Endothelial cell (in vitro differentiated cells): ENCODE measurements at regions not wholly inside any gene's neighbourhood (a gene's known extent, or its start where the extent isn't known, plus 50 kb on each side); places are given as distances from the start of the nearest gene placed in this dataset.
A peak's percentile ranks its signal among the peaks of the same experiment; 100 is the strongest.

ENCODE experiments used
- DNase-seq: peaks from one replicate; pipeline ENCODE4 v3.0.0; 2021; ENCODE audit warnings: low spot score
- H3K27ac Mint-ChIP-seq: one replicate; pipeline ENCODE4 v1.8.0; 2021; ENCODE audit warnings: mixed read lengths, inconsistent platforms; ENCODE audit not compliant: unreplicated experiment
- H3K27me3 Mint-ChIP-seq: one replicate; pipeline ENCODE4 v1.8.0; 2021; ENCODE audit warnings: mild to moderate bottlenecking, moderate library complexity, mixed read lengths, inconsistent platforms; ENCODE audit not compliant: unreplicated experiment
- H3K36me3 Mint-ChIP-seq: one replicate; pipeline ENCODE4 v1.8.0; 2021; ENCODE audit warnings: mild to moderate bottlenecking, low read depth, mixed read lengths, inconsistent platforms; ENCODE audit not compliant: unreplicated experiment
- H3K4me1 Mint-ChIP-seq: one replicate; pipeline ENCODE4 v1.8.0; 2021; ENCODE audit warnings: mild to moderate bottlenecking, mixed read lengths, inconsistent platforms; ENCODE audit not compliant: unreplicated experiment
- H3K4me3 Mint-ChIP-seq: one replicate; pipeline ENCODE4 v1.8.0; 2021; ENCODE audit warnings: mild to moderate bottlenecking, mixed read lengths, inconsistent platforms; ENCODE audit not compliant: unreplicated experiment
- H3K9me3 Mint-ChIP-seq: one replicate; pipeline ENCODE4 v1.8.0; 2021; ENCODE audit warnings: mixed read lengths, inconsistent platforms; ENCODE audit not compliant: unreplicated experiment
- TF ChIP-seq, protein P1 (sequence below): fragments of 200-600 bp; sonication (generic); IDR thresholded peaks from one replicate; pipeline ENCODE4 v1.5.0; 2021; ENCODE audit warnings: antibody characterized with exemption; ENCODE audit not compliant: unreplicated experiment

DNA sequence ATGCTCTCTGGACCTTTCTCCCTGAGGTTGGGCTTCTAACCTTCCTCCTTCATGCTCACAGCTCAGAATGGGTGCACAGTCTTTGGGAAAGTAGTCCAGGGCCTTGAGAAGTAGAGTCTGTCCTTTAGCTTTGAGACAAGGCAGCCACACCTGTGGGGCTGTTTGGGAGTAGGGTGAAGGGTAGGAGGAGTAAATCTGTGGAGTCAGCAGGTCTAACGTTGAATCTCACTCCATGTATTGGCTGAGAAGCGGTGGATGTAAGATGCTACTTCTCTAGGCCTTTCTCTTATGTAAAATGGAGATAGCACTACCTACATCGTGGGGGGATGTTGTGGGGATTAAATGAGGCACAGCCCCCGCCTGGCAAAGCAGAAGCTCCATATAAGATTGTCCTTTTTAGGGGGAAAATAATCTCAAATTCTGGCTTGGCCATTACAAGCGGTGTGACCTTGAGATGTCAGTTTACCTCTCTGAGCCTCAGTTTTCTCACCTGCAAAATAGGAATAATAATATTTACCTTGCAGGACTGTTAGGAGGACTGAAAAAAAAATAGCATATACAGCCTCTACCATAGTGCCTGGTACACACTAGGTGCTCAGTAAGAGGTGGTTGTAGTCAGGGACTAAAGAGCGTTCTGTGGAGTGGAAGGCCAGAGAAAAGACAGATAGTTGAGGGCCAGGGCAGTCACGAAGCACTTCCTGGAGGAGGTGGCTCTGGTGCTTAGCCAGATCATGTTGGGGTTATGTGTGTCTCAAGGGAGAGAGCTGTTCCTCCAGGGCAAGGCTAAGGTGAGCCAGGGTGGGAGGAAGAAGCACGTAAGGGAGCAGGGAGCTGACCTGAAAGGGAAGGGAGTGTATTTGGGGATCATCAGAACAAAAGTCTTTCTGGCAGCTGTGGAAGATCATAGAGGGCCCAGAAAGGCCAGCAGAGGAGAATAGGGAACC, 82.8 kb upstream of the MRPS22 start:
- no peak for DNase-seq
- H3K36me3 Mint-ChIP-seq: no peaks in the 10 kb centered on the region
- H3K4me3 Mint-ChIP-seq: no peak overlapping the region
- peaks cover 6% of the 10 kb centered on the region for H3K4me1 Mint-ChIP-seq
- TF ChIP-seq, protein P1, sequence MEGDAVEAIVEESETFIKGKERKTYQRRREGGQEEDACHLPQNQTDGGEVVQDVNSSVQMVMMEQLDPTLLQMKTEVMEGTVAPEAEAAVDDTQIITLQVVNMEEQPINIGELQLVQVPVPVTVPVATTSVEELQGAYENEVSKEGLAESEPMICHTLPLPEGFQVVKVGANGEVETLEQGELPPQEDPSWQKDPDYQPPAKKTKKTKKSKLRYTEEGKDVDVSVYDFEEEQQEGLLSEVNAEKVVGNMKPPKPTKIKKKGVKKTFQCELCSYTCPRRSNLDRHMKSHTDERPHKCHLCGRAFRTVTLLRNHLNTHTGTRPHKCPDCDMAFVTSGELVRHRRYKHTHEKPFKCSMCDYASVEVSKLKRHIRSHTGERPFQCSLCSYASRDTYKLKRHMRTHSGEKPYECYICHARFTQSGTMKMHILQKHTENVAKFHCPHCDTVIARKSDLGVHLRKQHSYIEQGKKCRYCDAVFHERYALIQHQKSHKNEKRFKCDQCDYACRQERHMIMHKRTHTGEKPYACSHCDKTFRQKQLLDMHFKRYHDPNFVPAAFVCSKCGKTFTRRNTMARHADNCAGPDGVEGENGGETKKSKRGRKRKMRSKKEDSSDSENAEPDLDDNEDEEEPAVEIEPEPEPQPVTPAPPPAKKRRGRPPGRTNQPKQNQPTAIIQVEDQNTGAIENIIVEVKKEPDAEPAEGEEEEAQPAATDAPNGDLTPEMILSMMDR: no peak
- peak overlapping the region; percentile 38 for H3K27ac Mint-ChIP-seq
- H3K9me3 Mint-ChIP-seq: no peaks in the 10 kb centered on the region
- no peaks in the 10 kb centered on the region for H3K27me3 Mint-ChIP-seq

DNA sequence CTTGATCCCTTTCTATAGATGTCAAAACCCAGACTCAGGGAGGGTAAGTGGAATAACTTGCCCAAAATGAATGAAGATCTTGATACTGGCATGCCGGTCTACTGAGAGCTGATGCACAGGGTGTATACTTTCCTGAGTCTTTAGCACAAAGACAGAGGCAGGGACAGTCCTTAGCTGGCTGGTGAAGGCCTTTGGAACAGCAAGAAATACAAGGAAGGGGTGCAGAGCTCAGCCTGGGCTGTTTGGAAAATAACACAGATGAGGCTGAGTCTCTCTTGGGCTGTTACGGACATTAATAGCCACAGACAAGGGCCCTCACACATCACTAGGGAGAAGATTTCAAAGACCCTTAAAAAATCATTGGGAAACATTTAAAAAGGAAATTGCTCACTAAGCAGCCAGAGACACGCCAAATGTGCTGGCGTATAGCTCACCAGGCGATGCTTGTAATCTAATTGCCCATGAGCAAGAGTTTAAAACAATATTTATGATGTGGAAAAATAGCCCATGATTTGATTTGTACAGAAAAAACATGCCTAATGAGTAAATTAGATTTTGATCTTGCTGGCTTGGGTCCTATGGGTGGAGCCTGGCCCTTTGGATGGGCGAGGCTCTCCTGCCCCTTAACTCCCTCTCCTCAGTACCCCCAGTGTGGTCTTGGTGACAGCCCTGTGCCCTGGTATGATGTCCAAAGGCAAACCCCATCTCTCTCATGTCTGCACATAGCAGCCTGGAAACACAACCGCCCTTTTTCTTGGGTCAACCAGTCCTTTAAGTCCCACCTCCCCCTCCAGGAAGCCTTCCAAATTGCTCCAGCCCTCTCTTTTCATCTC, 81.8 kb upstream of the MRPS22 start:
- Mint-ChIP-seq H3K9me3 (no peaks in the 10 kb centered on the region), H3K27ac (no peak overlapping the region), H3K4me3 (no peak overlapping the region), H3K4me1 (peaks cover 6% of the 10 kb centered on the region), H3K27me3 (no peaks in the 10 kb centered on the region), H3K36me3 (no peaks in the 10 kb centered on the region)
- TF ChIP-seq, protein P1: no peak
- DNase-seq: no peak

DNA sequence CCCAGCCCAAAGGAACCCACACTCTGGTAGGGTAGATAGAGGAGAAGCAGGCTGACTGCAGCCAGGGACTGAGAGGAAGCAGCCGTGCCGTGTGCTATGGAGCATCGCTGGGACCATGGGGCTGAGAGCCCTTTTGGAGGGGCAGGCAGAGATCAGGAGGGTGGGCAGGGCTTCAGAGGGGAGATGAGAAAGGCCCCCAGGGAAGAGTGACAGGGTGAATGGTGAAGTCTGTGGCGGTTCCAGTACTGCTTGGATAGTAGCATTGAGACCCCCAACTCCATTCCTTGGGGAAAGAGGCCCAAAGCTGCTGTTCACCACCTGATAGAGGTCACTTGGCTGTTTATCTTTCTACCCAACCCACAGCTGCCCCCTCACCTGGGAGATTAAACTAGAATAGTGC, 80.0 kb upstream of the MRPS22 start:
- no peaks in the 10 kb centered on the region for H3K9me3 Mint-ChIP-seq
- no peak for DNase-seq
- peaks cover 6% of the 10 kb centered on the region for H3K4me1 Mint-ChIP-seq
- no peaks in the 10 kb centered on the region for H3K27me3 Mint-ChIP-seq
- no peaks in the 10 kb centered on the region for H3K36me3 Mint-ChIP-seq
- H3K4me3 Mint-ChIP-seq: no peak overlapping the region
- H3K27ac Mint-ChIP-seq: no peak overlapping the region
- TF ChIP-seq, protein P1: no peak

DNA sequence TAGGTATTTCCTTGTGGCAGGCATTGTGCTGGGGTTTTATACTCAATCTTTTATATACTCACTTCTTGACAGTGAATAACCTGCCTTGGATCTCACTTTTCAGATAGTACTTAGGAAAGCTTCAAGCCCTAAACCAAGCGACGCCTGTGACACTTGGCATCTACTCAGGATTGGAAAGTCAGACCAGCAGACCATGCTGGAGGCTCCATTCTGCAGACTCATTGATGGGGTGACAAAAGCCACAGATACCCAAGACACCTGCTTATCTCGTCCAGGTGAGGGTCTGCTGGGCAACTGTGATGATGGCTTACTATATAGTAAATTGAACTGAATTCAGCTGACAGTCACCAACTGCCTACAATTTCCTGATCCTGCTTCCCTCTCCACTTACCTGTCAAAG, 79.4 kb upstream of the MRPS22 start:
- H3K4me3 Mint-ChIP-seq: no peak overlapping the region
- no peak overlapping the region for H3K27ac Mint-ChIP-seq

More for the DNA sequence above, 79.4 kb upstream of the MRPS22 start:
- Mint-ChIP-seq H3K36me3 (no peaks in the 10 kb centered on the region), H3K4me1 (peaks cover 6% of the 10 kb centered on the region), H3K27me3 (no peaks in the 10 kb centered on the region), H3K9me3 (no peaks in the 10 kb centered on the region)
- no peak for DNase-seq
- TF ChIP-seq, protein P1: no peak
